NCI-H345 (cell line): ENCODE measurements at regions not wholly inside any gene's neighbourhood (a gene's known extent, or its start where the extent isn't known, plus 50 kb on each side); places are given as distances from the start of the nearest gene placed in this dataset.
"Not testable (repeated sequence)": the region's sequence is repeated elsewhere in the genome, so short reads cannot be mapped to it uniquely, and the experiment has no call there.

Experiments
- DNase-seq: peaks from one replicate; lab custom pipeline; 2025; lab: John Stamatoyannopoulos, UW

DNA sequence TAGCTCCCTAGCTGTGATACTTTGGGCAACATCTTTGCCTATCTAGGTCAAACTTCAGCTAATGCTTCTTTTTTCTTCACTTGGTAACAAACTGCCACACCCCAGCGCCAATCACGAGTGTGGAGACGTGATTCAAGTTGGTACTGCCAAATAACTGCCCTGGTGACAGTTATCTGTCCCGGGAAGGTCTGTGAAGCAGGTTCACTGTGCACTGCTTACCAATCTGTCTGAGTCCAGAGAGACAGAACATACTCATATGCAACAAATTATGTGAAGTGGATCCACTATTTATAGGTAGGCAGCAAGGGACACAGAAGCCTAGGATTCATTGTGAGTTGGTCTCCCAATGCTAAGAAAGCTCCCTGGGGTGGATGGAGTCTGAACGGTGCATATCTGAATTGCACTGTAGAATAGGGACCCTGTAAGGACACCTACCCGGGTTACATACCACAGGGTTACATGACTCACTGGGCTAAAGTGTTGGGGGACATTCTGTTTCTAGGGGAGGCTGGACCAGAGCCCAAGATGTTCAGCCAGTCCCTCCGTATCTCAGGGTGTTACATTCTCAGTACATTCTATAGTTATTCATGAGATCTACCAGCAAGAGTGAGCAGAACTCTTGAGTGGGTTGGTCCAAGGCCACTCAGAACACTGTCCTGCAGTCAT lies 95.4 kb upstream of the STC2 start:
- no peak for DNase-seq

DNA sequence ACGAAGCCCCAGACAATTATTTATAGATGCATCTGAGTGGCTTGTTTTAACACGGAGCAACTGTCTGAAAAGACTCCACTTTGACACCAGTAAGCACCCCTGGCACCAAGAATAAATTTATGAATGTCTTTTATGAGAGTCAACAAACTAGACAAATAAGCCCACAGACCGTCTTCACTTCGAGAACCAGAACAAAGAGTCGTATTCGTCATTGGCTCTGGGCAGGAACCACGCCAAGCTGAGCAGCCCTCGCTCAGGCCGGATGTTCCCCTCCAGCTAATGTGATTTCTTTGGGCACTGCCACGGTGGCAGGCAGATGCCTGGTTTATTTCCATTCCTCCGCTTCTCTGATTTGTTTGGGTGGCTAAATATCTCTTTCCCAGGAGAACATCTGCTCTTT lies 91.9 kb upstream of the STC2 start:
- DNase-seq = no peak

DNA sequence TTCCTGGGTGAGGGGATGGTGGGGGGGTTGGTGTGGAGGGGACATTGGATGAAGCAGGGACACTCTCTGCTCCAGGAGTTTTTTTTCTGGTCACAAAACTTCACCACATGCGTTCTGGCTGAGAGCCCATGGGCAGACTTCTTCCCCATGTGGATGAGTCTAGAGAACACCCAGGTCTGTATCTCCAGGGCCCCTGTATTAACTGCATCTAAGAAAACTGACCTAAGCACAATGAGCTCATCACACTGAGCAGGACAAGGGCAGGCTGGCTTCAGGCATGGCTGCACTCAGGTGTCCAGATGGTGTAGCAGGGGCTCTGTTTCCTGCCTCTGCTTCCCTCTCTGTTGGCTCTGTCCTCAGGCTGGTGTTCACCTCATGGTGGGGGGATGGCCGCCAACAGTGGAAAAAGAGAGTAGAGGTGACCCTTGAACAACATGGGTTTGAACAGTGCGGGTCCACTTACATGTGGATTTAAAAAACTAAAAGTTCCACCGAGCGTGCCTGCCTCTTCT lies 85.3 kb upstream of the STC2 start:
- no peak for DNase-seq

DNA sequence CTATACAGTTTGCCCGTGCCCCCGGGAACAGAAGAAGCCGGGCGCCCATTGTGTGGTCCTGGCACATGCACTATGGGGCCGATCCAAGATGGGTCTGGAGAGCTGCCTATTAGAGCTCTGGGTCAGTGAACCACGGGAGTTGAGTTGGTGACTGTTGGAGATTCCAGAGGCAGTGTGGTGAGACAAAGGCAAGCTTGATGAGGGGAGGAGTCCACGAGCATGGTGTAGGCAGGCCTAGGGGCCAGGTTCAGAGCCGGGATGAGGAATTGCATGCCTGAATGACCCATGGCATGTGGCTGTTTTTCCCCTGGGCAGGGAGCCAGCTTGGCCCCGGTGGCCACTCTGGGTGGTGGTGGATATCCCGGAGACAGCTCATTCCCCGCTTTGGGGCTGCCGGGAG lies 84.4 kb upstream of the STC2 start:
- no peak for DNase-seq

DNA sequence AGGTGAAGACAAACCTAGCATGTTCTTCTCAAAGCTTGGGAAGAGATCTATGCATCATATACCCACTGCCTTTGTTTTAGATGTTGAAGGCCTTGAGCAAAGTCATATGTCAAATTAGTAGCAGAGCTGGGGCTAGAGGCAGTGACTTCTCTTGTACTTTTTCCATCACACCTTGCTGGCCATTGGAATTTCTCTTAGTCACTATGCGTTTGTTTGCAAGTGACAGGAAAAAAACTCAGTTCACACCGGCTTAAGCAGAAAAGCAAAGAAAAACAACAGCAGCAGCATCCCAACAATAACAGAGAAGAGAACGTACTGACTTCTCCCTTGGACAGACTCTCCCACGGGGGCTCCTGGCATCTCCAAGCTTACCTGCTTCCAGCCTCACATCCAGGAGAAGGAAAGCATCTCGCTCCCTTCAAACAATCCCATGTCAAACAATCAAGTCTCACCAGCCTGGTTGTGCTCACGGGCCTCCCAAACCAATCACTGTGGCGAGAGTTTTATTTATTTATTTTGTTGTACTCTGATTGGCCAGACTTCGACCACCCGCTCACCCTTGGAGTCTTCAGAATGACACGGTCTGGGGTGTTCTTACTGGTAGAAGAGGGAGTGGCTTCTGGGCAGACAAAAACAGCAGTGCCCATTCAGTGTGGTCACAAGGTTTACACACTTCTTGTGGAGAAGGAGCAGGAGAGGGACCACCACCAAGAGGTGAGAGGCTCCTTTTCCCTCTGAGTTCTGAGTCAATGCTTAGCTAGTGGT lies 83.8 kb upstream of the STC2 start:
- DNase-seq = no peak

DNA sequence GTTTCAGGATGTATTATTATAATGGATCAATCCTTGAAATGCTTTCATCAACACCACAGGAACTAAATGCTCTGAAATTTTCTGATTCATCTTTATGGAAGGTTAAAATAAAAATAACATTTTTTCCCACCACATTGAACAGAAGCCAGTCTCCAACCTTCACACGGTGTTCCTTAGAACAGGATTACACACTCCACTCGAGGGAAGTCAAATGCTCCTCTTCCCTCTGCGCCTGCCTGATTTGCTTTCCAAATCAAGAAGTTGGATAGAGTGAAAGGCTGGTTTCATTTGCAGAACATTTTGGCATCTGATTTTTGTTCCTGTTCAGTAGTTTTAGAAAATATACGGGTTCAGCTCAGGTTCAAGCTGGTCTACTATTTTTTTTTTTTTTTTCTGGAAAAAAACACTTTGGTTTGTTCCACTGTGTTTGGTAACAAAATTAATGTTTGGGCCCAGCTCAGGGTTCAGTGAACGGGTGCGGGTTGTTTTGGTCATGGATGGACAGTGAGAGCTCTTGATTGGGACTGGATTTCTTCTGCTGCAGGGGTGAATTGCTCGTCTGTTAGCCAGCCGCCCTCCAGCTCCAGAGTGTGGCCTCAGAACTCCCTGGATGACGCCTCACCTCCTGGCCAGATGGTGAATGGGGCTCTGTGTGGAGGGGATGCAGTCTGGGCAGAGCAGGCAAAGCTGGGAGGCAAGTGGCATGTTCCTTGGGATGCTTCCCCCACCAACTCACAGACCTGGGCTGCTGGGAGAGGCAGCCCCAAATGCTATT lies 82.4 kb upstream of the STC2 start:
- DNase-seq = no peak

DNA sequence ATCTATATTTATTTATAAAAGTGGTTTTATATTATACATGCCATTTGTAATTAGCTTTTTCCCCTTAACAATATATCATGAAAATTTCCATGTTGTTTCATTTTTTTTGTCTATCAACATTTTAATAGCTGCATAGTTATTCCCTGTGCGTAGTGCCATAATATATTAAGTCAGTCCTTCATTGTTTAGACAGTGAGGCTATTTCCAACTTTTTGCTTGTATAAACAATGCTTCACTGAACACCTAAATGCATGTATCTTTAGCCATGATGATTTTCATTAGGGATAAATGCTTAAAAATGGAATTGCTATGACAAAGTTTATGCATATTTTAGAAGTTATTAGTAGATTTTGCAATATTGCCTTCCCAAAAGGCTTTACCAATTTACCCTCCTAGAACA lies 80.7 kb upstream of the STC2 start:
- DNase-seq = no peak

DNA sequence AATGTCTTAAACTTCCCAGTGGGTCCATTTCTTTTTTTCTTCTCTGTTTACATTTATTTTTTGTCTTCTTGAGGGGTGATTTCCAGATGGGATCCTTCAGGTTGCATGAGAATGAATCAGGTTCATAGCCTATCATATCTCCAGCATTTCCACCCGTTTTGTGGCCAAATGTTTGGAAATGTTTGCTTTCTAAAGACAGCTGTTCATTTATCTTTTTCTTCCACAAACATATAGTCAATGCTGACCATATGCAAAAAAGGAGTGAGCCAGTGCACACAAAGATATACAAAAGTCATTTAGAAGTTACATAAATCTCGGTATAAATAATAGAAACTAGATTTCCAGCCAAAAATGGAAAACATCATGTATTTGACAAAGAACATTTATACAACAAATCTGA lies 71.6 kb upstream of the STC2 start:
- DNase-seq = no peak

DNA sequence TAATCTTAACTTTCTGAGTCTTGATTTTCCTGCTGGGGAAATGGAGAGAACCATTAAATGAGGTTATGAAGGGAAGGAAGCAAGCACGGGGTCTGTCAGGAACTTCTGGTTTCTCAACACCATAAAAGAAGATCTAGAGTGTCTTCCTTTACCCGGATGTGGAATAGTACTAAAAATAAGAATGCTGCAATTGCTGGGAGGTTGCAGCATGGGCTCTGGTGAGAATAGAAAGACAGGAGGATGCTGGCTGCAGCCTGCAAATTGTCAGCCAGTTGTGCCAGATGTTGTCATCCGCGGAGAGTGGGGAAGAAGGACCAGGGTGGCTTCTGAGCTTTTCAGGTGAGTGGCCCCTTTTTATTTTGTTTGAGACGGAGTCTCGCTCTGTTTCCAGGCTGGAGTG lies 69.3 kb upstream of the STC2 start:
- DNase-seq = no peak

DNA sequence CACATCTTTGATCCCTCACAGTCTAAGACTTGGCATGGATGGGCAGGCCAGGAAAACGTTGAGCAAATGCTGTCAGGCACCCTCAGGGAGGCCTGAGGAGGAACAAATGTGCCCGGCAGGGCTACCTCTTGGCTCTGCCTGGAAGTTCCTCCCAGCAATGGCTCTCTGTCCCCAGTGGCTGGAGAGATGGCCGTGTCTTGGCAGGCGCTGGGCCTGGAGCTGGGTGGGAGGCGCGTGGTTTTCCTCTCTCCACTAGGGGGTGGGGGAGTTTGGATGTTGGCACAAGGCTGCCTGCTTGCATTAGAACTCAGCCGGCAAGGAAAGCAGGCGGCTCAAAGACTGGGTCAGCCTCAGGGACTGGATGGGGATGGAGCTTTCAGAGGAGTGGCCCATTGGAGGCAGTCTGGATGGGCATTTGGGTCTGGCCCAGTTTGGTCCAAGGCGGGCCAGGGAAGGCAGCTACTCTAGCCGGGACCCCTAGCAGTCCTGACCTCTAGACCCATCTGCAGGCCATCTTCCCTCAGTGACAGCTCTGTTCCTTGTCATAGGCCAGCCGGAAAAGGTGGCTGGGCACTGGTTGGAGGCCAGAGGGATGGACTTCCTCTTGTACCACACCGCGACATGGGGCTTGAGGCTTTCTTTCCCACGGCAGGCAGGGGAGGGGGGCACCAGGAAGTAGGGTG lies 68.2 kb upstream of the STC2 start:
- DNase-seq = no peak

DNA sequence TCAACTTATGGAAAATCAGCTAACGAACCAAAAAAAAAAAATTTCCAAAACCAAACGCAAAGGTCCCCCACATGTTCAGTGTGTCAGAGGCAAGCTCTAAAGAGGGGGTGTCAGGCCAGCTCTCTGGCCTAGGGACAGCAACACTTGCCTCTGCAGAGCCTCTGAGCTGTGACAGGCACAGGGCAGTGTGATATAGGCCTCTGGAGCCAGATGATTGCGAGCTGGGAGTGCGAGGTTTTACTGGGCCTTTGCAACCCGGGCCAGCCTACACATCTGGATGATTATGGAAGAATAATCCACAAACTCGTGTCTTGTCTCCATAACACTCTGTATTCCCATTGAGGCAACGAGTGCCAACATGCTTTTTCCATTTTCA lies 67.7 kb upstream of the STC2 start:
- DNase-seq = no peak

DNA sequence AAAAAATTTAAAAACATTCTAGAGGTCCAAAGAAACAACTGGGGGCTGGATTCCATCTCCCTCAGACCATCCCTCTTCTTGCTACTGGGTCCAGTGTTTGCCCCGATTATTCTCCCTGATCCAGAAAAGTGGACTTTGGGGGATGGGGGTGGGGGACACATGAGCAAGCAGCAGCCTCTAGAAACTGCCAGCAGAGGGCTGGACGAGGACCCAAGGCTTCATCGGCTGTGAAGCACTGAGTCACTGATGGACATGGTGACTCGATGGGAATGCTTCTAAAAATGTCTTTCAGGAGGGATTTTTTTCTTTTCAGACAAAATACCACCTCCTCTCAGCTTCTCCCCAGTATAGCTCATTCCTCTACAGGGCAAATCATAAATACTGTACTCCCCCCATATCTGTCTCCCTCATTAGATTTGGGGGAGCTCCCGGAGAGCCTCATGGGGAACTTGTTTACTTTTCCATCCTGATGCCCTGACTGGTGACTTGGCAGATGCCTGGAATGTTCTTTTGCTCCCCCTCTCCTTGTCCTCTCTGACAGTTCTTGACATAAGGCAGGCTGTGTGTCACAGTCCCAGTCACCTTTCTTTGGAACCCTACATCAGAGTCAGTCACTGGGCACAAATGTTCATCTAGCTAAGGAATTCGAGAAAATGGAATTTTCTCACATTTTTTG lies 67.2 kb upstream of the STC2 start:
- DNase-seq = no peak

DNA sequence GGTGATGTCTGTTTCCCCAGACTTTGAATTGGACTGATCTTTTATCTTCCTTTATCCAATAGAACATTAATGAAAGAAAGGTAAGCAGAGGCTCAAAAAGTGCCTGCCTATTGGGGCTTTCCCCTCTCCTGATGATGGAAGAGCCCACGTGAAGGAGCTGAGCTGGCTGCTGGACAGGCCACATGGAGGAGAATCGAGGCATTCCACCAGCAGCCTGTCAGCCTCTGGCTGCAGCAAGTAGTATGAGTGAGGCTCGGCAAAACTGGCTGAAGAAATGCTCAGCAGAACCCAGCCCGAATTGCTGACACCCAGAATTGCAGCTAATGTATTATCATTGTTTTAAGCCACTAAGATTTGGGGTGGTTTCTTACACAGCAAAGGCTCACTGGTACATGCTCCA lies 66.5 kb upstream of the STC2 start:
- DNase-seq = no peak

DNA sequence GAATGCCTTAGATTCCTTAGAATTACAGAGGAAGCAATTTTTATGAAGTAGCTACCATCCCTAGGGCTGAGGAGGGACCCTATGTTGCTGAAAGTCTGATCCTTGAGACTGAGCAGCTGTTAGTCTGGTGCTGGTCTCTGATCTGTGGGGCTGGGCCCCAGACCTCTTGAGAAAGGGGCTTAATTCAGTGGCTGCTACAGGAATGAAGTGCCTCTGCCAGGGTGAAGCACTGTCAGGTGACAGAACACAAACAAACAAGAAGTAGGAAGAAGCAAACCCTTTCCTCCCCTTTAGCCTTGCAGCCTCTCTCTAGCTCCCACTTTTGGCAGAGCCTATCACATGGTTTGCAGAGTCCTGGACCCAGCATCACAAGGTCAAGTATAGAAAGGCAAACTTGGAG lies 64.0 kb upstream of the STC2 start:
- DNase-seq = no peak

DNA sequence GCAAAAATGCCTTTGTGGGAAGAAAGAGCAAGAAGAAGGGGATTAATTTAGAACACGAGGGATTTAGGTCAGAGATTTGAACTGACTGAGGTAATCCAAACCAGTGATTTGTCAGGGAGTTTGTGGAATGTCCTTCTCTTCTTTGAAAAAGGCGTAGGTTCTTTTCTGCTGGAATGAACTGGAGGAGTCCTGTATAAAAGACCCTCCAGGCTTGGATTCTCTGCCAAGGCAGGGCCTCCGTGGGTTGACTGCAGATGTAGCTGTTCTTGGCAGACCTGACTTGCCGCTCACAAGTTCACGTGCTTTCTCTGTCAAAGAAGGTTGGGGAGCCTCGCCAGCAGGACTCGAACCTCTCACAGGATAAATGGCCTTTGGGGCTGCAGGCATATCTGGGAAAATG lies 62.8 kb upstream of the STC2 start:
- no peak for DNase-seq

DNA sequence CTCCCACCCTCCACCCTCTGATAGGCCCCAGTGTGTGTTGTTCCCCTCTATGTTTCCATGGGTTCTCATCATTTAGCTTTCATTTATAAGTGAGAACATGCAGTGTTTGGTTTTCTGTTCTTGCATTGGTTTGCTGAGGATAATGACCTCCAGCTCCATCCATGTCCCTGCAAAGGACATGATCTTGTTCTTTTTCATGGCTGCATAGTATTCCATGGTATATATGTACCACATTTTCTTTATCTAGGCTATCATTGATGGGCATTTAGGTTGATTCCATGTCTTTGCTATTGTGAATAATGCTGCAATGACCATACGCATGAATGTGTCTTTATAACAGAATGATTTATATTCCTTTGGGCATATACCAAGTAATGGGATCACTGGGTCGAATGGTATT lies 59.1 kb upstream of the STC2 start:
- not testable (repeated sequence) for DNase-seq

DNA sequence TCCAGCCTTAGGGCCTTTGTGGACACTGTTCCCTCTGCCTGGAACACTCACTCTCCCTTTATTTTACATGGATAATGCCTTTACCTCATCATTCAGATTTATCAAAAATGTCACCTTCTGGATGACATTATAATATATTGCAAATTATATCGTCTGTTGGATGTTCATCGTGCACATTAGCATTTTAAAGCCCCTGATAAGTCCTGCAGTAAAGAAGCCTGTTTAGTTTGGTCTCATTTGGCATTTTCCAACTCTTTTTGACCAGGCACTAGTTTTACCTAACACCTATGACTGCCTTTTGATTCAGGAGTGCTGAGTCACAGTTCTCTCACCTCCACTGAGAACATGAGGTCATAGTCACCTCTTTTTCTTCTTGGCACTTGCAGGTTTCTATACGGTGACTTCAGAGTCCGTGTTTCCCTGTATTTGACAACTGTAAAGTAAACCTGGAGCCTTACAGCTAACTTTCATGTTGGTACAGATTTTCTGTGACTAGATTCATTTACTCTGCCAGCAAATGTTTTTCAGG lies 57.7 kb upstream of the STC2 start:
- no peak for DNase-seq

DNA sequence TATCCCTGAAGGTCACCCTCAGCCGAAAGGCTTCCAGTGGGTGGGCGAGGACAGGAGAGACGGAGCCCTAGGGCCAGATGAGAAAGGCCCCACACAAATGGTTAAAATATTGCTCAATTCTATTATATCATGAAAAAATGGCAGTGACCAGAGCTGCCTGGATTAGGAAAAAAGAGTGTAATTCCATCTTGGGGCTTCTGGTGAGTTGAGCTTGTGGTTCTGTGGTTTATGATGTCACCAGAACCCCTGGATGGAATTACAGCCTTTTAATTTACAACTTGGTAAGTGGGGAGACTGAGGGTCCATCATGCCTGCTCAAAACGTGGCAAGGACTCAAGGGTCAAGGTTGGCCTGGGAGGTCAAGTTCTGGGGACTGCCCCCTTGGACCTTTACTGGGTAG lies 55.5 kb upstream of the STC2 start:
- DNase-seq = no peak

DNA sequence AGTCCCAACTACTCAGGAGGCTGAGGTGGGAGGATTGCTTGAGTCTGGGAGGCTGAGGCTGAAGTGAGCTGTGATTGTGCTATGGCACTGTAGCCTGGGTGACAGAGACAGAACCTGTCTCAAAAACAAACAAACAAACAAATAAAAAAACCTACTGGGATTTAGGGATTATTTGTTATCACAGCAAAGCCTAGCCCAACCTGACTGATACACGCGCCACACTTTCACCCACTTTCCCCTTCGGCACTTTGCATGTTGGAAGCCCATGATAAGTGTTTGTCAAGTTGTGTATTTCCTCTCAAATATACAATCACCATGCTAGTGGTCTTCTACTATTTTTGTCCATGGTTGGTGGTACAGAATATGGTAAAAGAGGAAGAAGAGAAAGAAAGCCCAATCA lies 50.5 kb upstream of the STC2 start:
- DNase-seq = no peak
